AG04449 (cell line): ENCODE measurements at regions not wholly inside any gene's neighbourhood (a gene's known extent, or its start where the extent isn't known, plus 50 kb on each side); places are given as distances from the start of the nearest gene placed in this dataset.

Source experiments
- CTCF ChIA-PET: fragments of 350-600 bp; formaldehyde crosslinking; extraction: SDS; loops from one replicate; lab custom pipeline; 2021; ENCODE audit warnings: antibody characterized with exemption; lab: Yijun Ruan, JAX
- POLR2A ChIA-PET: fragments of 400-600, 350-600 bp; formaldehyde crosslinking; extraction: SDS; loops from one replicate; lab custom pipeline; 2020; ENCODE audit warnings: antibody characterized with exemption, inconsistent platforms; lab: Yijun Ruan, JAX
- DNase-seq: peaks from one replicate; pipeline ENCODE4 v3.0.0-alpha.2; 2010; ENCODE audit warnings: low read depth, low spot score
- H3K4me3 ChIP-seq: 2 replicates; pipeline ENCODE4 v1.5.1; 2011; ENCODE audit warnings: low read depth, mild to moderate bottlenecking, control low read depth, low read length
- CTCF ChIP-seq: IDR thresholded peaks from one replicate; pipeline ENCODE4 v1.5.1; 2011; ENCODE audit warnings: mild to moderate bottlenecking, moderate library complexity, low read length, control low read depth, inconsistent platforms; ENCODE audit not compliant: insufficient read depth; ENCODE audit errors: missing control alignments

- POLR2A ChIA-PET: no interaction called here
- TF ChIP-seq CTCF: no peak
- CTCF ChIA-PET: no interaction called here
- no peak for DNase-seq
- no peak overlapping the region for H3K4me3 ChIP-seq
These were observed 221.8 kb upstream of the GGTLC1 start for GRCh38 chr20:24210356-24210755.

GRCh38 chr20:24208652-24209051 is 220.1 kb upstream of the GGTLC1 start:
- TF ChIP-seq CTCF: no peak
- POLR2A ChIA-PET: no interaction called here
- no peak for DNase-seq
- H3K4me3 ChIP-seq: no peak overlapping the region
- CTCF ChIA-PET: interaction anchor here (0.9 kb wide), 1 partner anchor 11 kb away, joined by 3 read pairs; no protein-coding TSS in a partner anchor

- ChIA-PET POLR2A (no interaction called here), CTCF (no interaction called here)
- TF ChIP-seq CTCF: no peak
- DNase-seq: no peak
- H3K4me3 ChIP-seq: no peak overlapping the region
These were observed 219.3 kb upstream of the GGTLC1 start for GRCh38 chr20:24207803-24208300.

- CTCF ChIA-PET: no interaction called here
- POLR2A ChIA-PET: no interaction called here
- H3K4me3 ChIP-seq: no peak overlapping the region
- TF ChIP-seq CTCF: no peak
- no peak for DNase-seq
These were observed 218.4 kb upstream of the GGTLC1 start for GRCh38 chr20:24206995-24207394.

- CTCF ChIA-PET: no interaction called here
- H3K4me3 ChIP-seq: no peak overlapping the region
- TF ChIP-seq CTCF: no peak
- no peak for DNase-seq
- POLR2A ChIA-PET: no interaction called here
These were observed 215.1 kb upstream of the GGTLC1 start for GRCh38 chr20:24203526-24204183.

GRCh38 chr20:24199501-24199900 is 210.9 kb upstream of the GGTLC1 start:
- POLR2A ChIA-PET: no interaction called here
- H3K4me3 ChIP-seq: no peak overlapping the region
- CTCF ChIA-PET: no interaction called here
- TF ChIP-seq CTCF: no peak
- DNase-seq: no peak
